SK-N-SH treated with all-trans-retinoic acid at 6 μM for 48 hours (cell line): ENCODE measurements at regions not wholly inside any gene's neighbourhood (a gene's known extent, or its start where the extent isn't known, plus 50 kb on each side); places are given as distances from the start of the nearest gene placed in this dataset.

ENCODE experiments used
- ATAC-seq: fragments of 200-7000 bp; cut with Tn5 transposase; 3 replicates; pipeline ENCODE4 v1.9.1; 2020; ENCODE audit warnings: mild to moderate bottlenecking, moderate library complexity
- ARNTL ChIP-seq: fragments of 450-650 bp; formaldehyde crosslinking; IDR thresholded peaks from 2 replicates; pipeline ENCODE4 v1.5.0; 2020; ENCODE audit warnings: low read depth, mild to moderate bottlenecking, moderate library complexity, borderline replicate concordance
- BACH2 ChIP-seq: fragments of 250-450 bp; sonication (Bioruptor Pico); IDR thresholded peaks from 2 replicates; pipeline ENCODE4 v1.9.0; 2021; ENCODE audit warnings: mild to moderate bottlenecking, borderline replicate concordance
- CSDC2 ChIP-seq: fragments of 250-450 bp; sonication (Bioruptor Pico); IDR thresholded peaks from 2 replicates; pipeline ENCODE4 v1.5.0; 2020; ENCODE audit warnings: mild to moderate bottlenecking, moderate library complexity
- CSRNP3 ChIP-seq: fragments of 250-450 bp; sonication (Bioruptor Pico); IDR thresholded peaks from 2 replicates; pipeline ENCODE4 v1.5.1; 2021; ENCODE audit warnings: mild to moderate bottlenecking, moderate library complexity
- ESRRG ChIP-seq: fragments of 250-450 bp; sonication (Bioruptor Pico); IDR thresholded peaks from 2 replicates; pipeline ENCODE4 v1.6.1; 2021; ENCODE audit warnings: mild to moderate bottlenecking
- GLIS3 ChIP-seq: fragments of 250-450 bp; sonication (Bioruptor Pico); IDR thresholded peaks from 2 replicates; pipeline ENCODE4 v1.5.0; 2020; ENCODE audit warnings: mild to moderate bottlenecking, moderate library complexity
- ISL1 ChIP-seq: fragments of 250-450 bp; sonication (Bioruptor Pico); IDR thresholded peaks from 2 replicates; pipeline ENCODE4 v2.1.2; 2022; ENCODE audit warnings: mild to moderate bottlenecking, moderate library complexity
- OSR1 ChIP-seq: fragments of 250-450 bp; sonication (Bioruptor Pico); IDR thresholded peaks from 2 replicates; pipeline ENCODE4 v1.8.0; 2022; ENCODE audit warnings: moderate library complexity, mild to moderate bottlenecking, inconsistent platforms
- PATZ1 ChIP-seq: fragments of 250-450 bp; sonication (Bioruptor Pico); IDR thresholded peaks from 2 replicates; pipeline ENCODE4 v1.8.0; 2020; ENCODE audit warnings: mild to moderate bottlenecking, moderate library complexity, borderline replicate concordance
- PPARA ChIP-seq: fragments of 250-450 bp; sonication (Bioruptor Pico); IDR thresholded peaks from 2 replicates; pipeline ENCODE4 v1.5.0; 2020; ENCODE audit warnings: mild to moderate bottlenecking, borderline replicate concordance
- RARB ChIP-seq: fragments of 250-450 bp; sonication (Bioruptor Pico); IDR thresholded peaks from 2 replicates; pipeline ENCODE4 v1.8.0; 2021; ENCODE audit warnings: mild to moderate bottlenecking, moderate library complexity
- SNAI2 ChIP-seq: fragments of 250-450 bp; sonication (Bioruptor Pico); IDR thresholded peaks from 2 replicates; pipeline ENCODE4 v1.5.0; 2020; ENCODE audit warnings: mild to moderate bottlenecking, moderate library complexity
- TCF4 ChIP-seq: fragments of 250-450 bp; sonication (Bioruptor Pico); IDR thresholded peaks from 2 replicates; pipeline ENCODE4 v1.8.0; 2021; ENCODE audit warnings: mild to moderate bottlenecking, moderate library complexity, borderline replicate concordance
- TOX ChIP-seq: fragments of 250-450 bp; sonication (Bioruptor Pico); IDR thresholded peaks from 2 replicates; pipeline ENCODE4 v1.8.0; 2021; ENCODE audit warnings: mild to moderate bottlenecking, moderate library complexity, borderline replicate concordance
- ZC3H10 ChIP-seq: fragments of 250-450 bp; sonication (Bioruptor Pico); IDR thresholded peaks from 2 replicates; pipeline ENCODE4 v1.5.1; 2021; ENCODE audit warnings: mild to moderate bottlenecking, moderate library complexity
- ZFP3 ChIP-seq: fragments of 250-450 bp; sonication (Bioruptor Pico); IDR thresholded peaks from 2 replicates; pipeline ENCODE4 v1.5.0; 2020; ENCODE audit warnings: mild to moderate bottlenecking, moderate library complexity
- ZFP30 ChIP-seq: fragments of 450-650 bp; formaldehyde crosslinking; IDR thresholded peaks from 2 replicates; pipeline ENCODE4 v1.5.0; 2022; ENCODE audit warnings: mild to moderate bottlenecking, moderate library complexity
- ZNF565 ChIP-seq: fragments of 450-650 bp; formaldehyde crosslinking; conservative IDR thresholded peaks from 2 replicates; pipeline ENCODE4 v1.5.0; 2020; ENCODE audit warnings: low read depth, mild to moderate bottlenecking, moderate library complexity
- ZNF70 ChIP-seq: fragments of 450-650 bp; formaldehyde crosslinking; IDR thresholded peaks from 2 replicates; pipeline ENCODE4 v1.5.0; 2020; ENCODE audit warnings: mild to moderate bottlenecking, moderate library complexity
- TF ChIP-seq, protein P1 (sequence below): fragments of 250-450 bp; sonication (Bioruptor Pico); IDR thresholded peaks from 2 replicates; pipeline ENCODE4 v1.8.0; 2021; ENCODE audit warnings: low read depth, mild to moderate bottlenecking, moderate library complexity, borderline replicate concordance
- TF ChIP-seq, protein P2 (sequence below): fragments of 250-450 bp; sonication (Bioruptor Pico); IDR thresholded peaks from 2 replicates; pipeline ENCODE4 v1.5.1; 2020; ENCODE audit warnings: low read depth, mild to moderate bottlenecking, moderate library complexity
- TF ChIP-seq, protein P3 (sequence below): fragments of 250-450 bp; sonication (Bioruptor Pico); IDR thresholded peaks from 2 replicates; pipeline ENCODE4 v1.5.0; 2020; ENCODE audit warnings: mild to moderate bottlenecking, moderate library complexity

GRCh38 chr10:111150691-111151090 is 73.9 kb downstream of the ADRA2A start:
- ATAC-seq, result no peak
- no peak for TF ChIP-seq BACH2 (CRISPR knock-in tag)
- no peak for TF ChIP-seq ZNF565 (CRISPR knock-in tag)
- TF ChIP-seq SNAI2 (CRISPR knock-in tag), result no peak
- TF ChIP-seq ARNTL (CRISPR knock-in tag), result no peak
- no peak for TF ChIP-seq ZFP30 (CRISPR knock-in tag)
- no peak for TF ChIP-seq ZNF70 (CRISPR knock-in tag)
- no peak for TF ChIP-seq ESRRG
- no peak for TF ChIP-seq RARB
- no peak for TF ChIP-seq TOX (CRISPR knock-in tag)
- no peak for TF ChIP-seq CSRNP3 (CRISPR knock-in tag)
- TF ChIP-seq PPARA, result no peak
- TF ChIP-seq OSR1 (CRISPR knock-in tag), result no peak
- TF ChIP-seq TCF4, result no peak
- TF ChIP-seq PATZ1 (CRISPR knock-in tag), result no peak

DNA sequence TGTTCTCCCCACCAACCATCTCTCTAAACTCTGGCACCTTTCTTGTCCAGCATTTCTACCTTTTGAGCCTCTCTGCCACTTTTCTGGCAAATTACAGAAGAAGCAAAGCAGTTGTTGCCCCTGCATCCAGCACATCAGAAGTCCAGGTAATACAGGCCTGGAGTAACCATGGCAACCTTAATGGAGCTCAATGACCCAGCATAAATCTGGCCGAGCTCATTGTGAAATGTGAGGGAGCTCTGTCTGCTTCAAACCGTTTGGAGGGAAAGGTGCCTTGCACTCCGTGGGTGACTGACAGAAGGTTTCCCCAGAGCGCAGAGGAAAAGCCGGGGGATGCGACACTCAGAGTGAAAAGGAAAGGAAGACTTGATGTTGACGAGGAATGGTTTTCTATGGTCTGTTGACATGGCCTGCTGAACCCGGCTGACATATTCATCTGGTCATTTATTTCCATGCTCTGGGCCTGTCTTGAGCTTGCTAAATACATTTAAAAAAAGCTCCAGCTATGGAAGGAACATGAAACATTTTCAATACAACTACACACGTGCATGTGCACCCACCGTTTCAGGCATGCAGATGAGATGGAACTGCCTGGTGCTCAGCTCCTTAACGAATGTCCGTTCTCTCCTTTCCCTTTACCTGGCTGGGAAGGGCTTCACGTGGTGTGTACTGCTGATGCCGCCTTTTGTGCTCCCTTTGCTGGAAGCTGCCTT is 74.9 kb downstream of the ADRA2A start:
- no peak for ATAC-seq
- TF ChIP-seq TCF4 (no peak), PPARA (no peak), ESRRG (no peak), OSR1 (CRISPR knock-in tag) (no peak), ISL1 (CRISPR knock-in tag) (no peak), ZNF565 (CRISPR knock-in tag) (no peak), ZFP30 (CRISPR knock-in tag) (no peak), ZFP3 (no peak), CSDC2 (CRISPR knock-in tag) (no peak)
- TF ChIP-seq, protein P1, sequence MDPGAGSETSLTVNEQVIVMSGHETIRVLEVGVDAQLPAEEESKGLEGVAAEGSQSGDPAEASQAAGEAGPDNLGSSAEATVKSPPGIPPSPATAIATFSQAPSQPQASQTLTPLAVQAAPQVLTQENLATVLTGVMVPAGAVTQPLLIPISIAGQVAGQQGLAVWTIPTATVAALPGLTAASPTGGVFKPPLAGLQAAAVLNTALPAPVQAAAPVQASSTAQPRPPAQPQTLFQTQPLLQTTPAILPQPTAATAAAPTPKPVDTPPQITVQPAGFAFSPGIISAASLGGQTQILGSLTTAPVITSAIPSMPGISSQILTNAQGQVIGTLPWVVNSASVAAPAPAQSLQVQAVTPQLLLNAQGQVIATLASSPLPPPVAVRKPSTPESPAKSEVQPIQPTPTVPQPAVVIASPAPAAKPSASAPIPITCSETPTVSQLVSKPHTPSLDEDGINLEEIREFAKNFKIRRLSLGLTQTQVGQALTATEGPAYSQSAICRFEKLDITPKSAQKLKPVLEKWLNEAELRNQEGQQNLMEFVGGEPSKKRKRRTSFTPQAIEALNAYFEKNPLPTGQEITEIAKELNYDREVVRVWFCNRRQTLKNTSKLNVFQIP, result no peak
- TF ChIP-seq, protein P2, sequence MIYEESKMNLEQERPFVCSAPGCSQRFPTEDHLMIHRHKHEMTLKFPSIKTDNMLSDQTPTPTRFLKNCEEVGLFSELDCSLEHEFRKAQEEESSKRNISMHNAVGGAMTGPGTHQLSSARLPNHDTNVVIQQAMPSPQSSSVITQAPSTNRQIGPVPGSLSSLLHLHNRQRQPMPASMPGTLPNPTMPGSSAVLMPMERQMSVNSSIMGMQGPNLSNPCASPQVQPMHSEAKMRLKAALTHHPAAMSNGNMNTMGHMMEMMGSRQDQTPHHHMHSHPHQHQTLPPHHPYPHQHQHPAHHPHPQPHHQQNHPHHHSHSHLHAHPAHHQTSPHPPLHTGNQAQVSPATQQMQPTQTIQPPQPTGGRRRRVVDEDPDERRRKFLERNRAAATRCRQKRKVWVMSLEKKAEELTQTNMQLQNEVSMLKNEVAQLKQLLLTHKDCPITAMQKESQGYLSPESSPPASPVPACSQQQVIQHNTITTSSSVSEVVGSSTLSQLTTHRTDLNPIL (CRISPR knock-in tag), result no peak
- TF ChIP-seq, protein P3, sequence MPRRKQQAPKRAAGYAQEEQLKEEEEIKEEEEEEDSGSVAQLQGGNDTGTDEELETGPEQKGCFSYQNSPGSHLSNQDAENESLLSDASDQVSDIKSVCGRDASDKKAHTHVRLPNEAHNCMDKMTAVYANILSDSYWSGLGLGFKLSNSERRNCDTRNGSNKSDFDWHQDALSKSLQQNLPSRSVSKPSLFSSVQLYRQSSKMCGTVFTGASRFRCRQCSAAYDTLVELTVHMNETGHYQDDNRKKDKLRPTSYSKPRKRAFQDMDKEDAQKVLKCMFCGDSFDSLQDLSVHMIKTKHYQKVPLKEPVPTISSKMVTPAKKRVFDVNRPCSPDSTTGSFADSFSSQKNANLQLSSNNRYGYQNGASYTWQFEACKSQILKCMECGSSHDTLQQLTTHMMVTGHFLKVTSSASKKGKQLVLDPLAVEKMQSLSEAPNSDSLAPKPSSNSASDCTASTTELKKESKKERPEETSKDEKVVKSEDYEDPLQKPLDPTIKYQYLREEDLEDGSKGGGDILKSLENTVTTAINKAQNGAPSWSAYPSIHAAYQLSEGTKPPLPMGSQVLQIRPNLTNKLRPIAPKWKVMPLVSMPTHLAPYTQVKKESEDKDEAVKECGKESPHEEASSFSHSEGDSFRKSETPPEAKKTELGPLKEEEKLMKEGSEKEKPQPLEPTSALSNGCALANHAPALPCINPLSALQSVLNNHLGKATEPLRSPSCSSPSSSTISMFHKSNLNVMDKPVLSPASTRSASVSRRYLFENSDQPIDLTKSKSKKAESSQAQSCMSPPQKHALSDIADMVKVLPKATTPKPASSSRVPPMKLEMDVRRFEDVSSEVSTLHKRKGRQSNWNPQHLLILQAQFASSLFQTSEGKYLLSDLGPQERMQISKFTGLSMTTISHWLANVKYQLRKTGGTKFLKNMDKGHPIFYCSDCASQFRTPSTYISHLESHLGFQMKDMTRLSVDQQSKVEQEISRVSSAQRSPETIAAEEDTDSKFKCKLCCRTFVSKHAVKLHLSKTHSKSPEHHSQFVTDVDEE (CRISPR knock-in tag), result no peak

DNA sequence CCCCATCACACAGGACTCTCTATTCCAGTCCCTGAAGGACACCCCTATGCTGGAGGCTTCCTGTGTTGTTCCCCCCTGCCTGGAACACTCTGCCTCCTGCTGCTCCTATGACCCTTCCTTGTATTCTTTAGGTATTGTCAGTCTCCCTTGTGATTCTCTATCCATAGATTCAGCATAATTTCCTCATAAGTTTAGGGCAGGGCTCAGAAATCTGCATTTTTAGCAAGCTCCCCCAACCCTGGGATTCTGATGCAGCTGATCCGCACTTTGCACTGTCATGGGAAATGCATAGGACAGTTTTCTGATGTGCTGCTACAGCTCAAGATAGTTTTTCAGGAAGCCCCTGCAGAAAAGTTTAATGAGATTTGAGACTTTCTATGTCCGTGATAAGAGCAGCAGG is 79.9 kb downstream of the ADRA2A start:
- ATAC-seq, result no peak
- TF ChIP-seq CSDC2 (CRISPR knock-in tag) (no peak), ZFP30 (CRISPR knock-in tag) (no peak), RARB (no peak), ZC3H10 (no peak), PPARA (no peak), GLIS3 (CRISPR knock-in tag) (no peak), ARNTL (CRISPR knock-in tag) (no peak), CSRNP3 (CRISPR knock-in tag) (no peak), ZNF70 (CRISPR knock-in tag) (no peak)
- TF ChIP-seq, protein P1, result no peak
- TF ChIP-seq, protein P3 (CRISPR knock-in tag), result no peak
